ENCODE measurements at regions not wholly inside any gene's neighbourhood (a gene's known extent, or its start where the extent isn't known, plus 50 kb on each side); places are given as distances from the start of the nearest gene placed in this dataset.

- TF ChIP-seq CTCF (conservative IDR thresholded peaks at IDR 0.05; ENCODE audit: control insufficient read depth, insufficient read depth, low read depth, low read length) = no peak
- H3K4me3 ChIP-seq (ENCODE audit: control insufficient read depth, low read depth, low read length) = no peak overlapping the region
- DNase-seq (ENCODE audit: low read depth) = no peak
Measured at GRCh38 chr16:55155815-55156214, 168.2 kb upstream of the IRX6 start.

- TF ChIP-seq CTCF (conservative IDR thresholded peaks at IDR 0.05; ENCODE audit: control insufficient read depth, insufficient read depth, low read depth, low read length) = no peak
- no peak for DNase-seq (ENCODE audit: low read depth)
- H3K4me3 ChIP-seq (ENCODE audit: control insufficient read depth, low read depth, low read length) = no peak overlapping the region
Measured at GRCh38 chr16:55169780-55170179, 154.2 kb upstream of the IRX6 start.

- H3K4me3 ChIP-seq (ENCODE audit: control insufficient read depth, low read depth, low read length) = no peak overlapping the region
- no peak for TF ChIP-seq CTCF (conservative IDR thresholded peaks at IDR 0.05; ENCODE audit: control insufficient read depth, insufficient read depth, low read depth, low read length)
- DNase-seq (ENCODE audit: low read depth) = no peak
Measured at GRCh38 chr16:55171241-55171640, 152.8 kb upstream of the IRX6 start.

GRCh38 chr16:55175389-55175788 is 148.6 kb upstream of the IRX6 start:
- no peak for DNase-seq (ENCODE audit: low read depth)

GRCh38 chr16:55176901-55177300 is 147.1 kb upstream of the IRX6 start:
- TF ChIP-seq CTCF (conservative IDR thresholded peaks at IDR 0.05; ENCODE audit: control insufficient read depth, insufficient read depth, low read depth, low read length) = no peak
- no peak overlapping the region for H3K4me3 ChIP-seq (ENCODE audit: control insufficient read depth, low read depth, low read length)
- DNase-seq (ENCODE audit: low read depth) = no peak

More at GRCh38 chr16:55175389-55175788, 148.6 kb upstream of the IRX6 start:
- no peak for TF ChIP-seq CTCF (conservative IDR thresholded peaks at IDR 0.05; ENCODE audit: control insufficient read depth, insufficient read depth, low read depth, low read length)
- H3K4me3 ChIP-seq (ENCODE audit: control insufficient read depth, low read depth, low read length) = no peak overlapping the region

GRCh38 chr16:55179411-55179810 is 144.6 kb upstream of the IRX6 start:
- H3K4me3 ChIP-seq (ENCODE audit: control insufficient read depth, low read depth, low read length) = no peak overlapping the region
- no peak for DNase-seq (ENCODE audit: low read depth)
- TF ChIP-seq CTCF (conservative IDR thresholded peaks at IDR 0.05; ENCODE audit: control insufficient read depth, insufficient read depth, low read depth, low read length) = no peak
